Panc1 (cell line): ENCODE measurements at regions not wholly inside any gene's neighbourhood (a gene's known extent, or its start where the extent isn't known, plus 50 kb on each side); places are given as distances from the start of the nearest gene placed in this dataset.

ENCODE experiments used
- CTCF ChIP-seq: fragments of 450-650 bp; IDR thresholded peaks from 2 replicates; pipeline ENCODE4 v1.5.1; 2017; ENCODE audit warnings: mild to moderate bottlenecking
- POLR2AphosphoS5 ChIP-seq: IDR thresholded peaks from 2 replicates; pipeline ENCODE4 v1.6.1; 2012; ENCODE audit warnings: mild to moderate bottlenecking, low read depth, low read length, moderate library complexity
- REST ChIP-seq, 2 experiments: IDR thresholded peaks; 2 replicates each; pipeline ENCODE4 v1.6.1; 2011 to 2012; ENCODE audit warnings: low read depth in 2 of 2, control low read depth in 1 of 2, low read length in 1 of 2, mild to moderate bottlenecking in 1 of 2, moderate library complexity in 1 of 2; ENCODE audit not compliant: insufficient read depth in 1 of 2

- TF ChIP-seq CTCF = no peak
- TF ChIP-seq POLR2AphosphoS5 = no peak
- TF ChIP-seq REST (IDR thresholded peaks at IDR 0.05; ENCODE audit: insufficient read depth in 1 of 2, low read depth in 2 of 2, low read length in 1 of 2) = no peak
Observed at GRCh38 chr1:82486468-82486867, 685.7 kb downstream of the ADGRL2 start.
